ENCODE measurements at regions not wholly inside any gene's neighbourhood (a gene's known extent, or its start where the extent isn't known, plus 50 kb on each side); places are given as distances from the start of the nearest gene placed in this dataset.

GRCh38 chr13:39282400-39282972 lies 244.2 kb downstream of the NHLRC3 start:
- no peak for DNase-seq

GRCh38 chr13:39283072-39283471 lies 244.8 kb downstream of the NHLRC3 start:
- DNase-seq: no peak

- DNase-seq: no peak
Observed at GRCh38 chr13:39284801-39285388, 246.6 kb downstream of the NHLRC3 start.
